HTR-8/SVneo (cell line): ENCODE measurements at regions not wholly inside any gene's neighbourhood (a gene's known extent, or its start where the extent isn't known, plus 50 kb on each side); places are given as distances from the start of the nearest gene placed in this dataset.
"Not testable (repeated sequence)": the region's sequence is repeated elsewhere in the genome, so short reads cannot be mapped to it uniquely, and the experiment has no call there.

ENCODE experiments used
- DNase-seq: peaks from one replicate; pipeline ENCODE4 v3.0.0; 2011; ENCODE audit warnings: low spot score, mixed read lengths; ENCODE audit not compliant: insufficient read length
- FAIRE-seq: peaks from 2 replicates; lab custom pipeline; 2011; peaks lifted over from hg19 to GRCh38; lab: Jason Lieb, UNC

DNA sequence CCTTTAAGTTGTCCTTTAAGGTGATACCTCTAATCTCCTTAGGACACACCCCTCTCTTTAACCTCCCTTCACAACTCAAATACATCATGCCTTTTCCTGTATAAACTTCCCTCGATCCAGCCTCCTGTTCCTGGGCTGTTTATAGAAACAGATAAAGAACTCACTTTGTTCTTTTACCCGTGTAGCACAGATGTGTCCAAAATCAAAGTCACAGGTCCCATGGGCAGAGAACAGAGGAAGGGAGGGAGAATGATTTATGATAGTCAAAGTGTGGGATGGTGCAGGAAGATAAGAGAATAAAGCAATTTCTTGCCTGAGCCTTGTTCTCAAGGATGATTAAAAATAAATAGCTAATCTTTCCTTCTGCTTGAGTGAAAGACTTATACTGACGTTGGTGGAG is 50.3 kb upstream of the CABCOCO1 start:
- no peak for DNase-seq
- peak; percentile 16 for FAIRE-seq

DNA sequence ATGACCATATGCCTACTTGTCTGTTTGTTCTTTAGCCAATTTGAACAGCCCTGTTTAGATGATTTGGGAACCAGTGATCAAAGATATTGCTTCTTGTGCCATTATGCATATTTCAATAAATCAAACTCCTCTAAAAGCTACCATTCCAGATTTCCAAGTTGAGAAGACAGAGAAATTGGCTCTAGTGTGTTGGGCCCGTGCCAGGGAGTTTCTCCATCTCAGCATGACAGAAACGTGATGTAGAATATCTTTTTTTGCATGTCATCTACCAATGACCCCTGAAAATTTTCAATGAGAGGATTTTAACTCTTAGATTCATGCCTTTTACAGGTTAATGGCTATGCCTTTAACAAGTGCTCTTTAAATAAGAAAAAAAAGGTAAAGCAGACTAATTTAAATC is 50.7 kb upstream of the CABCOCO1 start:
- no peak for DNase-seq
- no peak for FAIRE-seq

DNA sequence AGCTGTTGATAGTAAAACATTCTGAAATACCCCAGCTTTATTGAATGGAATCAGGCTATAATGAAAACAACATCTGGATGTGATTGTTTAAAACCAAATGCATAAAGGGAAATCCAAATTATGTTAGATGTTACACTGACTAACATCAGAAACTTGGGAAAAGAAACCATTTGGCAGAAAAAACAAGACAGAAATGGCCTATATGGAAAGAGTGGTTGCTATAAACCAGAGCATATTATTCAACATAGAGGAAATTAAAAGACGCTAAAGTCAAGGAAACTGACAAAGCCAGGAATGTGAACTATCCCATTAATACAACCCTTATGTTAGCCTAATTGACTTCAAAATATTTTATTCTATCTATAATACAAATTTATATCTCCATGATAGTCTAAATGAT is 53.0 kb upstream of the CABCOCO1 start:
- FAIRE-seq = no peak
- no peak for DNase-seq

DNA sequence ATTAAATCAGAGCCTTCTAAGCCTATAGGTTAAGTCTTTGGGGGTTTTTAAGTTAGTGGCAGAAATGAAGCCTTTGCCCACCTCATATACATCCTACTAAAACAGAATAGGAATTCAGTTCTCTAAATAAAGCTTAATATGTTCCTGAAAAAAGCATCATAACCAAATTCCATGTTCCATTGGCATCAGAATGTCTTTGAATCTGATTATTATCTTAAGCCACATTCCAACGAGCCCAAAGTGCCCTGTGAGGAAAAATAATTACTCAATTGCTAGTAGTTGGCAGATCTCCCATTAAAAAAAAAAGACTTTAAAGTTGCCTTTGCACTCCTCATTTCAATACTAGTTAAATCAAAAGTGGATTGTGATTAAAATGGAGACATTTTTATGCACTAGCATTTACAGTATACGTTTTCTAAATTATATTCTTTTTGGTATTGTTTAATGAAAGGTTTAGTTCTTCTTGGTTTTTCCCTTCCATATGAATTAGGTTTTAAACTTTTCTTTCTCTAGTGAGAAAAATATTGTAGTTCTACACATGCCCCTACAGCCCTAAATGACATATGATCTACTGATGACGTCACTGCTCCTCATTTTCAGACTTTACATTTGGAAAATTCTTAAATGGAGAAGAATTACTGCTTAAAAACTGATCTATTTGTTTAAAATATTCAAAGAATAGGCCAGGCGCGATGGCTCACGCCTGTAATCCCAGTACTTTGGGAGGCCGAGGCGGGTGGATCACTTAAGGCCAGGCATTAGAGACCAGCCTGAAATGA is 54.3 kb upstream of the CABCOCO1 start:
- FAIRE-seq = no peak

DNA sequence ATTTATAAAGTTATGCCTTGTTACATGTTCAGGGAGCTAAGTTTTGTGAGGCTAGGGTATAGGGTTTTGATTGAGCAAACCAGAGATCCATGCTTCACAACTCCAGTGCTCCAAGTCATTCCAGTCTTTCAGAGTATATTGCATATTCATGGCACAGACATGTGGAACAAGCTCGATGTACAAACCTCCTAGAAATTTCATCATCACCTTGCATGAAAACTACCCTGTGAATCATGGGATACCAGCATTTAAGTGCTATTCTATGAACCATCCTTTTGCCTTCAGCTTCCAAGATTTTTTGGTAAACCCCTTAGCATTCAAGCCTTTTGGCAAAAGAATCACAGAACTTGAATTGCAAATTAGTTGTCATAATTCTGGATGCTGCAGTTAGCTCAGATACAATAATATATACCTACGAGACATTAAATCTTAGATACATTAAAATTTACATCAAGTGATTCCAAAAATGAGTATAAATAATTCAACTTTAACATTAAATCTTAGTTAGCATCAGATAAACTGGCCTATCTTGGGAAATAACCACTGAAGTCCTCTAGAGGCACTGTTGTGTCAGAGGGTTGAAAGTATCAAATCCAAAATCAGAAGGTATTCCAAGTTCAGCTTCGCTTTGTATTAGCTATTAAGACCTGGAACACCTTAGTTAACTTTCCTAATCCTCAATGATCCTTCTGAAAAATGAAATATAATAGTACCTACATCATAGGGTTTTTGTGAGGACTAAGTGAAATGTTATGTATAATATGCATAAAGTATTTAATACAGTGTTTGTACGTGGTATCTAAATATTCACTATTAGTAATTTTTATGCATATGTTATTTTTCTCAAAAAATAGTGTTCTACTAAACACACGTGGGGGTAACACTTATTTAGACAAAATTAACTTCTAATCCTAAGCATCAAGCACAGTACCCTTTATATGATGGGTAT is 55.5 kb upstream of the CABCOCO1 start:
- peak; percentile 7 for DNase-seq
- no peak for FAIRE-seq

More for the DNA sequence above, 54.3 kb upstream of the CABCOCO1 start:
- peak; percentile 9 for DNase-seq

DNA sequence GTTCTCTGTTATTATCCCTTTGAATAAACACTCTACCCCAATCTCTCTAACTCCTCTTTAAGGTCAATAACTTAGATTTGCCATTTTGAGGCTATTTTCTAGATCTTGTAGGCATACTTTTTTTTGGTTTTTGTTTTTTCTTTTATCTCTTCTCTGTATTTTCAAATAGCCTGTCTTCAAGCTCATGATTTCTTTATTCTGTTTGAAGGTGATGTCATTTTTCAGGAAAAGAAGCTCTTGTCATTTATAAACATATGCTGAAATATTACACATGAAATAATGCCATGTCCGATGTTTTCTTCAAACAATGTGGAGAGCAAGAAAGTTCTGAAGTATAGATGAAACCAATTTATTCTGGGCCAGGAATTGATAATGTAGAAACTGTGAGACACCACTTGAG is 57.5 kb upstream of the CABCOCO1 start:
- FAIRE-seq (no peak), DNase-seq (no peak)

DNA sequence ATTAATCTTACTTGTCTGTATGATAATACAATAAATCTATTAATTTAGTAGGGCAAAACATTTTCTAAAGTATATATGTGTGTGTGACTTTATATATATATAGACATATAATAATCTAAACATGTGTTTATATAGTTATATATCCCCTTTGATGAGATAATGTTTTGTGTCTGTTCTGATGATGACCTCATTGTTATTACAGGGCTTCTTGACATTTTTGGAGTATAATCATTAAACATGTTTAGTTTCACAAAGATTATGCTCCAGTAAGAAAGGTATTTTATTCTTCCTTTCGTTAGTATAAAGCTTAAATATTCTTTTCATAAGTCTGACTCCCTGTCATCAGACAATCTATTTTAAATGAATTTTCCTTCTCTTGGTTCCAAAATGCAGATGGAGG is 62.3 kb upstream of the CABCOCO1 start:
- FAIRE-seq = no peak
- DNase-seq = no peak

DNA sequence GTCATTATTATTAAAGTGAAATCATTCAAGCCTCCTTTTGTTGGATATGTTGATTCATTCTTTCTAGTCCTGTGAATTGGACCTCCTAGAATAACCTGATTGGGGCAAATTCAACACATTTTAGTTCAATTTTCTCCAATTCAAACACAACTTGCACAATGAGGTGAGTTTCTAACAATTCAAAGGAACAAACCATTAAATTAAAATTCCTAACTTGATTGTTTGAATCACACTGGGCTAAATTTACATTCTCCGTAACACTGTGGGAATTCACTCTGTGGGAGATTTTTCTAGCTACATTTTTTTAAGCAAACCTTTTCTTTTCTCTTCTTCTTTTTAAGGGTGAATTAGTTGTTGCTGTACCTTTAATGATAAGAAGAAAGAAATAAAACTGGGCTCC is 68.3 kb upstream of the CABCOCO1 start:
- no peak for FAIRE-seq
- DNase-seq = no peak

DNA sequence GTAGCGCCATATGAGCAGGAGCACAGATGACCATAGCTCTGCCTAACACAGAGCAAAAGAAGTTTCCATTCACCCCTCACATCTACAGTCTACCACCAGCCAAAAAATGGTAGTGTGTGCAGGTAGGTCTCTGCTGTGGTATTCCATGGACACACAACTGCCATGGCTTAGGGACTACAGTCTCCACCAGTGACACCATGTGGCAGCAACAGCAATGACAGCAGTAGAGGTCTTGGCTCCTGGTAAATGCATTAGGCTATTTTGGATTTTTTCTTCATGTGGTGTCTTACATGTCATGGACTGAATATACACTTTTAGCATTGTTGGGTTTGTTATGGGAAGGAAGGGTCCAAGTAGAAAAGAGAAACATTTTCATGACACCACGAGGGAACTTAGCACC is 70.1 kb upstream of the CABCOCO1 start:
- peak; percentile 82 for FAIRE-seq
- DNase-seq = no peak

DNA sequence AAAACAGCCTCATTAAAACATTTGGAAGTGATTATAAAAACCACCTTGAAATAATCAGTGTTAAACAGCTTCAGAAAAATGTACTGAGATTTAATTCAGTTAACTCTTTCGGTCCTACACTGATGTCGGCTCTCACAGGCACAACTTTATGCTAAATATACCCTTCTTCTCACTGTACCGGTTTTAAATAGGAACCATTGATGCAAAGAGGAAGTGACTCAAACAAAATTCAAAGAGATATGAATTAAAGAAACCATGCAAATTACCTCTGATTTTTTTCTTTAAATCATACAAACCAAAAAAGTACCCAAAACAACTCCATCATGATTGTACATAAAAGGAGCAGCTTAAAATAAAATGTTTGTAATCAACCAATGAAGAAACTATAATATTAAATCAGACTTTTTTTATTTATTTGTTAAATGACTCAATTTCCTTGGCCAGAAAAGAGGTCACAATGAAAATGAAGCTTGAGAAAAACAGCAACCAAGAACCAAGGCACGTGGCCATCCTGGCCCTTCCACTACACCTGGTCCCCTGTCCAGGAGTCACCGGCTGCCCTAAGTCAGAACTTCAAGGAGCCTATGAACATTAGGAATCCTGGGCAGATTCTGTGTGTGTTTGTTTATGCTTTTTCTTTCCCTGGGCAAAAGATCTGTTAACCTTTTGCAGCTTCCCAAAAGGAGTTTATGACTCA is 73.0 kb upstream of the CABCOCO1 start:
- no peak for FAIRE-seq

DNA sequence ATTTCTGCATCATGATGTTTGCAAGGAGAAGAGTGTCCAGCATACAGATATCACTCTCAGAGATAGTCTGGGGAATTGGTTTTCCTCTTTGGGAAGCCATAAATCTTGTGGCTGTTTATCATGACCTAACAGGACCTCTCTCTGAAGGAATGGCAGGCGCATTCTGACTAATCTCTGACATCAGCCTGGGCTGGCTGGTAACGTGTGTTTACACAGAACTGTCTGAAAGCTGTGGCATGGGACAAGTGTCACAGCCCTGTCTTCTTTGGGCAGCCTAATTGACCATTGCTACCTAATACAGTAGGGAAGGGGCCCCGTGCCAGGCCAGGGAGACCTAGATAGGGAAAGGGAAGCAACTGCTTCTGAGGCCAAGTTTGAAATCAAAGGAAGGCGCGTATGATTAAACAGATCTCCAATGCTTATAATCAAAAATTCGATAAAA is 73.9 kb upstream of the CABCOCO1 start:
- peak; percentile 13 for FAIRE-seq

More for the DNA sequence above, 73.0 kb upstream of the CABCOCO1 start:
- DNase-seq = no peak

DNA sequence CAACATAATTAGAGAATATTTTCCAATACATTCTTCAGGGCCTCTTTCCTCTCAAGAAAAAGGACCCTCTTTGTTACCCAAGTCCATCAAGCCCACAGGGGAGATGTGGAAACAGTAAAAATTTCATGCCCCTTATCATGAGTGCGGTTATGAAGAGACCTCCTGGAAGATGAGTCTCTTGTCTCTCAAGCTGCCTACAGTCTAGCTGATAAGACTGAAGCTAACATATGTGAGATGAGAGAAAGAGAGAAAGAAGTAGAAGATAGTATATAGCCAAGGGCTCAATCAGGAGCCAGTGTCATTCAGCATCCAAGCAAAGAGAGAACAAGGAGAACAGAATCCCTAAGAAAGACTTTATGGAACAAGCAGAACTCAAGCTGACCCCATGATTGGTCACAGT is 75.9 kb upstream of the CABCOCO1 start:
- FAIRE-seq (no peak), DNase-seq (no peak)

More for the DNA sequence above, 73.9 kb upstream of the CABCOCO1 start:
- peak; percentile 7 for DNase-seq

DNA sequence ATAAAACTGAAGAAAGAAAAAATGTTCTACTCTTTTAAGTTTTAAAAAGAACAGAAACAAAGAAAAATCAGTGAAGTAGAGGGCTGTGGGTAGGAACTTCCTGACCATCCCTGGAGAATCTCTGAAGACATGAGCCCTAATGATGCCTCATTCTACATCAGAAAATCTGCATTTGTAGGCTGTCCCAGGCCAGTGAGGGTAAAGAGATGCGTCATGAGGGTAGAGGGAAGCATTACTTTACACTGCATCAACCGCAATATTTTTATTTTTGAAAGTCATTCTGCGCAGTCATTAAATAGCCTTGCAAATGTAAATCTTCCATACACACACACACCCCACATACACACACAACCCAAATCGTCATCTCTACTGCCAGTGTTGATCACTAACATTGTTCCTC is 82.1 kb upstream of the CABCOCO1 start:
- DNase-seq (no peak), FAIRE-seq (no peak)

DNA sequence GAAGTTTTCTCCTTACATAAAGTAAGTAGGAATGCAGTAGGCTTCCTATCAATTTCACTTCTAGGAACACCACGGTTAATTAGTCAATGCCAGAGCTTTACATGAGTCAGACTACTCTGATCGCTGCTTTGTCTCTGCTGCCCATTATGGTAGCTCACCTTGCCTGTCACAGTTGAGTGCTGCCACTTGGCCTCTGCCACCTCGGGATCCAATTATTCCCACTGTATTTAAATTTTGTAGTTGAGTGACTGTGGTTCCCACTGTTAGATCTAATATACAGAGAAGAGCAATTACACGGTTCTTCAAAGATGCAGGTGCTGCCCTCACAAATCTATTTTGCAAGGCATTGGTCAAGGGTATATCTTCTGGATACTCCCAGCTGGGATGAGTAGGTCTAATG is 92.5 kb upstream of the CABCOCO1 start:
- not testable (repeated sequence) for FAIRE-seq, DNase-seq

DNA sequence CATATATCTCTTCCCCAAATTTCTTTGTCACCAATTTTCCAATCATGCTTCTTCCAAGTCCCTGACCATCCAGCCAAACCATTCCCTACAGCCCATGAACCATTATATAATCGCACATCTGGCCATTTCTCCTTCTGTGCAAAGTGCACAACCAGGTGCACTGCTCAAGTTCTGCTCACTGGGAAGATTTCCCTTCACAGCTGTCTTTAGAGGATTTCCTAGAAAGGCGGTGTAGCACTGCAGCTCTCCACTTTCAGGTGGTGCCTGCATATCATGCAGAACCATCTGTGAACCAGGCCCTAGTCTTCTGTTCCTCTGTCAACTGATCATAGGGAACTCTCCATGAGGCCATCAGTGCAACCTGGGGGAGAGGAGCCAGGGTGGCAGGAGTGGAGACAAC is 95.0 kb upstream of the CABCOCO1 start:
- FAIRE-seq = no peak
- DNase-seq = no peak

DNA sequence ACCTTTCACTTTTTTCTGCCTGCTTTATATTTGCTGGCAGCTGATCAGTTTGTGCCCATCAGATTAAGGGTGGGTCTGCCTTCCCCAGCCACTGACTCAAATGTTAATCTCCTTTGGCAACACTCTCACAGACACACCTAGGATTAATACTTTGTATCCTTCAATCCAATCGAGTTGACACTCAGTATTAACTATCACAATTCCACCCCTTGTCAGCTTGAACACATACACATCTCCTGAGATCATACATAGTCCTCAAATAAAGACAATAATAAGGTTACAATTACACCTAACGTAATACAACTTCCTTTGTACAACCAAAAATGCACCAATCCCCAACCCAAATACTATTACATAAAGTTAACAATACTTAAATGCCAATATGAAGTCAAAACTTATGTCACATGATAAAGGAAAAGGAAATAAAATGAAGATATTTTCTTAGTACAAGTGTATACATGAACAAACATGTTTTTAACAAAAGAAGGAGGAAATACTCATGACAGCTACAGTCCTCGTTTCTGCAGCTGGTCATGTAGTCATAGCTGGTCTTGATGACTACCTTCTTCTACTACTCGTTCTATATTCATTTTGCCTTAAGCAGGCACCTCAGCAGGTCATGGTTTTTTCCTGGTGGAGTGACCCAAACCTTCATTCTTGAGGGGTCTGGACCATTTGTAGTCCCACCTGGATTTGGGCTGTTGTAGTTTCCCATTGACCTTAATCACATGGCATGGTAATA is 96.7 kb upstream of the CABCOCO1 start:
- FAIRE-seq (no peak), DNase-seq (no peak)

DNA sequence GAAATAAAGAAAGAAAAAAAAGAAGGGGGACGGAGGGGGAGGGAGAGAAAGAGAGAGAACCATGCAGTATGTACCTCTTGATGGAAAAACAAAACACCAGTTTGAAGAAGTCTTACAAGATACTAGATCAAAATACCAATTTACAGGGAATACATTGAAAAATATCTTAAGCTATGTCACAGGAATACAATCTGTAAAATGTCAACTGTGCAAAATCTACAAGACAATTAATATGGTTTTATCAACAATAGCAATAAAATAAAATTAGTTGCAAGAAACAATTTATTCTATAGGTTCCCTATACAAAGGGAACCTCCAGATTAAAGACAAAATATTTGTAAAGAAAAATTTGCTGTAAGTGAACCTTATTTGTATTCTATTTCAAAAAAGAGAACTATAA is 98.3 kb upstream of the CABCOCO1 start:
- DNase-seq (no peak), FAIRE-seq (no peak)

DNA sequence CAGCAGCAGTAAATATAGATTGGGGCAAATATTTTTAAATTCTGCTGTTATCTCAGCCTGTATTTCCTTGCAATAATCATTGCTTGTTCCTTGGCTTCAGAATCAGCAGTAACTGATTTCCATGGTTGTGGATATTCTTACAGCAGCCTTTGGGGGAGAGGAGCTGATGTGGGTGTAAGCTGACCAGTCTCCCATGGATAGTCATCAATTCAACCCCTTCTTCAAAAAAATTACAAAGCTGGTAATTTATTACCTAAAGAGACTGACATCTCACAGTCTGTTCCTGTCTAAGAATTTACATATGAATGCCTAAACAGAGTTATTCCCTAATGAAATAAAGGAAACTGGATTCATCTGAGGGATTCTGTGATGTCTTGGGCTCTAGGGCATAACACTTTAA is 103.1 kb upstream of the CABCOCO1 start:
- DNase-seq (no peak), FAIRE-seq (no peak)

DNA sequence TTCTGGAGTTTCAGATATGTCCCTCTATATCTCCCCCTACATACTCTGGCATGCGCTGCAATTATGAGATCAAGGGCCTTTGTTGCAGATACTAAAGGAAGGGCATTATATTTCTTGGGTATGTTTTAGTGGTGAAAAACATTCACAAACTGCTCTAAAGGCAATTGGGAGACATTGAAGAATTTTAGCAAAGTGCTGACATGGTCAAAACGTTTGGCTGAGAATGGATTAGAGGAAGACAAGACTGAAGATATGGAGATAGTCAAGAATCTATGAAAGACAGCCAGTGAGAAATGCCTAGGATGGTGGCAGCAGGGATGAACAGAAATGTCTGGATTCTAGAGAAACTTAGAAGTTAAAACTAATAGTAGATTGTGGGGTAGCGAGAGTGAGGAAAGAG is 104.5 kb upstream of the CABCOCO1 start:
- DNase-seq = no peak
- no peak for FAIRE-seq

DNA sequence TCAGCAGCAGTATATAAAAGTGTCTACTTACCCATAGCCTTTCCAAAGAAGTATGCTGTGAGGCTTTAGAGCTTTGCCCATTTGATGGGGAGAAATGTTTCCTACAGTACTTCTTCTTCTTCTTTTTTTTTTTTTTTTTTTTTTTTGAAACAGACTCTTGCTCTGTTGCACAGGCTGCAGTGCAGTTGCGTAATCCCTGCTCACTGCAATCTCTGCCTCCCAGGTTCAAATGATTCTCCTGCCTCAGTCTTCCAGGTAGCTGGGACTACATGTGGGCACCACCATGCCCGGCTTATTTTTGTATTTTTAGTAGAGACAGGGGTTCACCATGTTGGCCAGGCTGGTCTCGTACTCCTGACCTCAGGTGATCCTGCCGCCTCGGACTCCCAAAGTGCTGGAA is 101.7 kb upstream of the TMEM26 start:
- FAIRE-seq (no peak), DNase-seq (no peak)
